ENCODE measurements at regions not wholly inside any gene's neighbourhood (a gene's known extent, or its start where the extent isn't known, plus 50 kb on each side); places are given as distances from the start of the nearest gene placed in this dataset.

- no peak overlapping the region for H3K4me3 ChIP-seq
- no peaks in the 10 kb centered on the region for H3K36me3 ChIP-seq
- H3K27ac ChIP-seq (replicated peaks in 1 of 4) = no peak overlapping the region
- H3K4me1 ChIP-seq = peaks cover 0 to 4% (median 0%) of the 10 kb centered on the region in 4 donors
- TF ChIP-seq POLR2AphosphoS5 (IDR thresholded peaks at IDR 0.05) (no peak), POLR2A (IDR thresholded peaks at IDR 0.05; ENCODE audit: low read depth) (no peak), EP300 (IDR thresholded peaks at IDR 0.05) (no peak)
- TF ChIP-seq, protein P1, sequence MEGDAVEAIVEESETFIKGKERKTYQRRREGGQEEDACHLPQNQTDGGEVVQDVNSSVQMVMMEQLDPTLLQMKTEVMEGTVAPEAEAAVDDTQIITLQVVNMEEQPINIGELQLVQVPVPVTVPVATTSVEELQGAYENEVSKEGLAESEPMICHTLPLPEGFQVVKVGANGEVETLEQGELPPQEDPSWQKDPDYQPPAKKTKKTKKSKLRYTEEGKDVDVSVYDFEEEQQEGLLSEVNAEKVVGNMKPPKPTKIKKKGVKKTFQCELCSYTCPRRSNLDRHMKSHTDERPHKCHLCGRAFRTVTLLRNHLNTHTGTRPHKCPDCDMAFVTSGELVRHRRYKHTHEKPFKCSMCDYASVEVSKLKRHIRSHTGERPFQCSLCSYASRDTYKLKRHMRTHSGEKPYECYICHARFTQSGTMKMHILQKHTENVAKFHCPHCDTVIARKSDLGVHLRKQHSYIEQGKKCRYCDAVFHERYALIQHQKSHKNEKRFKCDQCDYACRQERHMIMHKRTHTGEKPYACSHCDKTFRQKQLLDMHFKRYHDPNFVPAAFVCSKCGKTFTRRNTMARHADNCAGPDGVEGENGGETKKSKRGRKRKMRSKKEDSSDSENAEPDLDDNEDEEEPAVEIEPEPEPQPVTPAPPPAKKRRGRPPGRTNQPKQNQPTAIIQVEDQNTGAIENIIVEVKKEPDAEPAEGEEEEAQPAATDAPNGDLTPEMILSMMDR (IDR thresholded peaks at IDR 0.05) = no peak
- H3K27me3 ChIP-seq = no peaks in the 10 kb centered on the region
- DNase-seq (ENCODE audit: extremely low spot score) = no peak
- intact Hi-C loops (cut with DNase I) = no loop called here
- 97% methylated on average over 7 of the region's 7 CpGs for WGBS
- no peaks in the 10 kb centered on the region for H3K9me3 ChIP-seq
These were observed 251.4 kb downstream of the MSRB3 start for GRCh38 chr12:65529771-65530435.

DNA sequence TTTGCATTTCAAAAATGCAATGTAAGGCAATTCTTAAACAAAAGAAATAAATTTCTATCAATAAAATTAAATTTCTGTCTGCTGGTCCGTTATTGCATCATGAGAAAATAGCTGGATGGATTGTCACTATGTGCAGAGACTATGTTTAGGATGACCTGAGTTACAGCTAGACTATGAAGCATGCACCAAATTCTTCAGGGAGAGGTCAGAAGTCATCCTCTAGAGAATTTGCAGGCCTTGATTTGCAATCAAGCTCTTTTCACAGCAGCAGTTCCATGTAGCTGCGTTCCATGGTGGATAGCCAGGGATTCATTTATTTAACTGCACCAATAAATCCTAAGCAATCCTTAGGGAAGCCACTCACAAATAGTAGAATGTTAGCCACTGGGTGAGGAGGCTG is 253.7 kb downstream of the MSRB3 start:
- Histone ChIP-seq H3K9me3 (no peaks in the 10 kb centered on the region), H3K27ac (replicated peaks in 1 of 4) (no peak overlapping the region), H3K4me1 (peaks cover 0 to 15% (median 14%) of the 10 kb centered on the region in 4 donors), H3K4me3 (no peak overlapping the region), H3K36me3 (no peaks in the 10 kb centered on the region), H3K27me3 (no peaks in the 10 kb centered on the region)
- WGBS = 94% methylated on average over 2 of the region's 2 CpGs
- no peak for DNase-seq (ENCODE audit: extremely low spot score)
- intact Hi-C loops (cut with DNase I) = no loop called here
- TF ChIP-seq POLR2A (IDR thresholded peaks at IDR 0.05; ENCODE audit: low read depth) = no peak
- TF ChIP-seq, protein P1 (IDR thresholded peaks at IDR 0.05) = no peak
- TF ChIP-seq EP300 (IDR thresholded peaks at IDR 0.05) = no peak
- no peak for TF ChIP-seq POLR2AphosphoS5 (IDR thresholded peaks at IDR 0.05)

GRCh38 chr12:65532764-65533163 is 254.3 kb downstream of the MSRB3 start:
- intact Hi-C loops (cut with DNase I) = no loop called here
- no peak for DNase-seq (ENCODE audit: extremely low spot score)
- no peaks in the 10 kb centered on the region for H3K9me3 ChIP-seq
- no peak for TF ChIP-seq POLR2A (IDR thresholded peaks at IDR 0.05; ENCODE audit: low read depth)
- TF ChIP-seq EP300 (IDR thresholded peaks at IDR 0.05) = no peak
- TF ChIP-seq, protein P1 (IDR thresholded peaks at IDR 0.05) = no peak
- TF ChIP-seq POLR2AphosphoS5 (IDR thresholded peaks at IDR 0.05) = no peak
- WGBS = 86% methylated on average over 5 of the region's 5 CpGs
- peaks cover 0 to 16% (median 15%) of the 10 kb centered on the region in 4 donors for H3K4me1 ChIP-seq
- H3K4me3 ChIP-seq = no peak overlapping the region
- no peak overlapping the region for H3K27ac ChIP-seq (replicated peaks in 1 of 4)
- H3K27me3 ChIP-seq = no peaks in the 10 kb centered on the region
- no peaks in the 10 kb centered on the region for H3K36me3 ChIP-seq

GRCh38 chr12:65533177-65533883 is 254.8 kb downstream of the MSRB3 start:
- intact Hi-C loops (cut with DNase I) = no loop called here
- Histone ChIP-seq H3K27me3 (no peaks in the 10 kb centered on the region), H3K4me1 (peaks cover 0 to 16% (median 15%) of the 10 kb centered on the region in 4 donors), H3K36me3 (no peaks in the 10 kb centered on the region), H3K27ac (replicated peaks in 1 of 4) (no peak overlapping the region), H3K9me3 (peaks cover 0 to 2% (median under 1%) of the 10 kb centered on the region in 4 donors), H3K4me3 (no peak overlapping the region)
- DNase-seq (ENCODE audit: extremely low spot score) = no peak
- 76% methylated on average over 10 of the region's 10 CpGs for WGBS
- TF ChIP-seq EP300 (IDR thresholded peaks at IDR 0.05) (no peak), POLR2AphosphoS5 (IDR thresholded peaks at IDR 0.05) (no peak), POLR2A (IDR thresholded peaks at IDR 0.05; ENCODE audit: low read depth) (no peak)
- TF ChIP-seq, protein P1 (IDR thresholded peaks at IDR 0.05) = no peak
